IgD-negative memory B cell (primary cell): ENCODE measurements at regions not wholly inside any gene's neighbourhood (a gene's known extent, or its start where the extent isn't known, plus 50 kb on each side); places are given as distances from the start of the nearest gene placed in this dataset.

Source experiments
- H3K27ac Mint-ChIP-seq, 3 donors: one replicate each; pipeline ENCODE4 v1.8.0; 2020 to 2022; ENCODE audit warnings: mild to moderate bottlenecking in 3 of 3, mixed read lengths in 3 of 3, moderate library complexity in 1 of 3
- H3K27me3 Mint-ChIP-seq: one replicate; pipeline ENCODE4 v1.8.0; 2021; ENCODE audit warnings: mixed read lengths
- H3K36me3 Mint-ChIP-seq: one replicate; pipeline ENCODE4 v1.8.0; 2020; ENCODE audit warnings: mild to moderate bottlenecking, mixed read lengths
- H3K4me1 Mint-ChIP-seq, 3 donors: one replicate each; pipeline ENCODE4 v1.8.0; 2020 to 2022; ENCODE audit warnings: mixed read lengths in 3 of 3, mild to moderate bottlenecking in 1 of 3
- H3K4me3 Mint-ChIP-seq, 4 donors: one replicate each; pipeline ENCODE4 v1.8.0; 2020 to 2022; ENCODE audit warnings: mild to moderate bottlenecking in 4 of 4, mixed read lengths in 4 of 4, moderate library complexity in 3 of 4
- H3K9me3 Mint-ChIP-seq, 3 donors: one replicate each; pipeline ENCODE4 v1.8.0; 2020 to 2021; ENCODE audit warnings: mixed read lengths in 3 of 3, mild to moderate bottlenecking in 1 of 3

GRCh38 chr3:30984855-30985749 is 90.6 kb upstream of the GADL1 start:
- H3K9me3 Mint-ChIP-seq = no peaks in the 10 kb centered on the region
- H3K4me1 Mint-ChIP-seq = peaks cover 1 to 4% (median 4%) of the 10 kb centered on the region in 3 donors
- H3K36me3 Mint-ChIP-seq = peaks cover 2% of the 10 kb centered on the region
- no peak overlapping the region for H3K4me3 Mint-ChIP-seq
- no peak overlapping the region for H3K27ac Mint-ChIP-seq
- H3K27me3 Mint-ChIP-seq = peaks cover 3% of the 10 kb centered on the region

GRCh38 chr3:30986551-30986950 is 92.1 kb upstream of the GADL1 start:
- Mint-ChIP-seq H3K27ac (no peak overlapping the region), H3K4me1 (peaks cover 1 to 4% (median 4%) of the 10 kb centered on the region in 3 donors), H3K4me3 (no peak overlapping the region), H3K9me3 (peaks cover 0 to 2% (median 0%) of the 10 kb centered on the region in 3 donors), H3K36me3 (peaks cover 2% of the 10 kb centered on the region), H3K27me3 (peaks cover 3% of the 10 kb centered on the region)

GRCh38 chr3:30988769-30989168 is 94.3 kb upstream of the GADL1 start:
- Mint-ChIP-seq H3K9me3 (peaks cover 2 to 6% (median 3%) of the 10 kb centered on the region in 3 donors), H3K36me3 (no peaks in the 10 kb centered on the region), H3K4me1 (peaks cover 1 to 4% (median 1%) of the 10 kb centered on the region in 3 donors), H3K27me3 (peaks cover 4% of the 10 kb centered on the region), H3K27ac (peak overlapping the region in 2 of 3 donors; percentile 4 to 88), H3K4me3 (no peak overlapping the region)

- peaks cover 1 to 3% (median 1%) of the 10 kb centered on the region in 3 donors for H3K4me1 Mint-ChIP-seq
Measured at GRCh38 chr3:30989276-30990030, 95.0 kb upstream of the GADL1 start.

GRCh38 chr3:30996467-30996866 is 102.0 kb upstream of the GADL1 start:
- Mint-ChIP-seq H3K27ac (no peak overlapping the region), H3K36me3 (no peaks in the 10 kb centered on the region), H3K4me1 (no peaks in the 10 kb centered on the region), H3K9me3 (peaks cover 0 to 14% (median 9%) of the 10 kb centered on the region in 3 donors), H3K4me3 (no peak overlapping the region), H3K27me3 (peaks cover 4% of the 10 kb centered on the region)

More at GRCh38 chr3:30989276-30990030, 95.0 kb upstream of the GADL1 start:
- H3K4me3 Mint-ChIP-seq = no peak overlapping the region
- H3K9me3 Mint-ChIP-seq = peaks cover 2 to 10% (median 4%) of the 10 kb centered on the region in 3 donors
- no peaks in the 10 kb centered on the region for H3K36me3 Mint-ChIP-seq
- H3K27me3 Mint-ChIP-seq = peaks cover 4% of the 10 kb centered on the region
- H3K27ac Mint-ChIP-seq = peak overlapping the region in 1 of 3 donors; percentile 4

- peaks cover 2% of the 10 kb centered on the region for H3K27me3 Mint-ChIP-seq
Measured at GRCh38 chr3:31002730-31003129, 108.3 kb upstream of the GADL1 start.

GRCh38 chr3:31004025-31004678 is 109.7 kb upstream of the GADL1 start:
- H3K27me3 Mint-ChIP-seq = peaks cover 2% of the 10 kb centered on the region
- no peak overlapping the region for H3K27ac Mint-ChIP-seq
- no peak overlapping the region for H3K4me3 Mint-ChIP-seq
- no peaks in the 10 kb centered on the region for H3K9me3 Mint-ChIP-seq
- peaks cover 4% of the 10 kb centered on the region for H3K36me3 Mint-ChIP-seq
- peaks cover 0 to 4% (median 2%) of the 10 kb centered on the region in 3 donors for H3K4me1 Mint-ChIP-seq

More at GRCh38 chr3:31002730-31003129, 108.3 kb upstream of the GADL1 start:
- Mint-ChIP-seq H3K36me3 (peaks cover 1% of the 10 kb centered on the region), H3K9me3 (no peaks in the 10 kb centered on the region), H3K4me3 (no peak overlapping the region), H3K4me1 (peaks cover 0 to 2% (median 0%) of the 10 kb centered on the region in 3 donors), H3K27ac (no peak overlapping the region)

GRCh38 chr3:31008994-31009393 is 114.5 kb upstream of the GADL1 start:
- Mint-ChIP-seq H3K36me3 (peaks cover 6% of the 10 kb centered on the region), H3K9me3 (no peaks in the 10 kb centered on the region), H3K27me3 (peaks cover 5% of the 10 kb centered on the region), H3K4me1 (peaks cover 0 to 4% (median under 1%) of the 10 kb centered on the region in 3 donors), H3K27ac (no peak overlapping the region), H3K4me3 (no peak overlapping the region)

GRCh38 chr3:31009881-31010280 is 115.4 kb upstream of the GADL1 start:
- peaks cover 0 to 5% (median 0%) of the 10 kb centered on the region in 3 donors for H3K4me1 Mint-ChIP-seq
- no peak overlapping the region for H3K4me3 Mint-ChIP-seq
- H3K9me3 Mint-ChIP-seq = no peaks in the 10 kb centered on the region
- no peak overlapping the region for H3K27ac Mint-ChIP-seq
- H3K27me3 Mint-ChIP-seq = peaks cover 4% of the 10 kb centered on the region
- H3K36me3 Mint-ChIP-seq = peaks cover 6% of the 10 kb centered on the region

- peaks cover 4% of the 10 kb centered on the region for H3K27me3 Mint-ChIP-seq
- no peak overlapping the region for H3K4me3 Mint-ChIP-seq
- no peaks in the 10 kb centered on the region for H3K9me3 Mint-ChIP-seq
- H3K36me3 Mint-ChIP-seq = peaks cover 6% of the 10 kb centered on the region
- H3K27ac Mint-ChIP-seq = no peak overlapping the region
- peaks cover 0 to 5% (median 0%) of the 10 kb centered on the region in 3 donors for H3K4me1 Mint-ChIP-seq
Measured at GRCh38 chr3:31010491-31010890, 116.0 kb upstream of the GADL1 start.

GRCh38 chr3:31011380-31011779 is 116.9 kb upstream of the GADL1 start:
- Mint-ChIP-seq H3K4me1 (peaks cover 0 to 5% (median 0%) of the 10 kb centered on the region in 3 donors), H3K4me3 (no peak overlapping the region), H3K27me3 (peaks cover 4% of the 10 kb centered on the region), H3K36me3 (peaks cover 6% of the 10 kb centered on the region), H3K9me3 (no peaks in the 10 kb centered on the region), H3K27ac (no peak overlapping the region)

GRCh38 chr3:31013090-31013489 is 118.6 kb upstream of the GADL1 start:
- Mint-ChIP-seq H3K4me1 (peaks cover 0 to 5% (median 0%) of the 10 kb centered on the region in 3 donors), H3K9me3 (no peaks in the 10 kb centered on the region), H3K36me3 (peaks cover 6% of the 10 kb centered on the region), H3K27me3 (peaks cover 4% of the 10 kb centered on the region), H3K27ac (no peak overlapping the region), H3K4me3 (no peak overlapping the region)

GRCh38 chr3:31013843-31014242 is 119.4 kb upstream of the GADL1 start:
- H3K9me3 Mint-ChIP-seq = no peaks in the 10 kb centered on the region
- H3K36me3 Mint-ChIP-seq = peaks cover 3% of the 10 kb centered on the region
- H3K27me3 Mint-ChIP-seq = peaks cover 4% of the 10 kb centered on the region
- H3K4me3 Mint-ChIP-seq = no peak overlapping the region
- peaks cover 0 to 1% (median 0%) of the 10 kb centered on the region in 3 donors for H3K4me1 Mint-ChIP-seq
- H3K27ac Mint-ChIP-seq = no peak overlapping the region

- peaks cover 0 to 1% (median 0%) of the 10 kb centered on the region in 3 donors for H3K4me1 Mint-ChIP-seq
- H3K36me3 Mint-ChIP-seq = peaks cover 3% of the 10 kb centered on the region
- no peaks in the 10 kb centered on the region for H3K9me3 Mint-ChIP-seq
- H3K4me3 Mint-ChIP-seq = no peak overlapping the region
- H3K27me3 Mint-ChIP-seq = peaks cover 4% of the 10 kb centered on the region
- H3K27ac Mint-ChIP-seq = no peak overlapping the region
Measured at GRCh38 chr3:31014317-31015040, 120.0 kb upstream of the GADL1 start.
